Left renal cortex interstitium (tissue), 4 donors: ENCODE measurements at regions not wholly inside any gene's neighbourhood (a gene's known extent, or its start where the extent isn't known, plus 50 kb on each side); places are given as distances from the start of the nearest gene placed in this dataset.
"Not testable (repeated sequence)": the region's sequence is repeated elsewhere in the genome, so short reads cannot be mapped to it uniquely, and the experiment has no call there.

Experiments
- DNase-seq, 4 donors: peaks; one replicate each; pipeline ENCODE4 v3.0.0-alpha.2; 2013; ENCODE audit warnings: low read depth in 4 of 4, low spot score in 2 of 4, missing footprints in 1 of 4

- no peak for DNase-seq
These were observed 1556.8 kb upstream of the SLC39A10 start for GRCh38 chr2:194100201-194100600.

- no peak for DNase-seq
These were observed 1560.6 kb upstream of the SLC39A10 start for GRCh38 chr2:194096402-194096801.

- no peak for DNase-seq
These were observed 1561.7 kb upstream of the SLC39A10 start for GRCh38 chr2:194095359-194095758.

- DNase-seq: no peak
These were observed 1566.6 kb upstream of the SLC39A10 start for GRCh38 chr2:194090251-194090905.

GRCh38 chr2:194087089-194087958, 1569.7 kb upstream of the SLC39A10 start:
- DNase-seq: no peak

- DNase-seq: no peak
These were observed 1570.9 kb upstream of the SLC39A10 start for GRCh38 chr2:194086129-194086528.

GRCh38 chr2:194079989-194080388, 1577.0 kb upstream of the SLC39A10 start:
- DNase-seq: no peak

GRCh38 chr2:194077366-194077765, 1579.7 kb upstream of the SLC39A10 start:
- DNase-seq: no peak

- DNase-seq: no peak
These were observed 1594.6 kb upstream of the SLC39A10 start for GRCh38 chr2:194062401-194062800.

GRCh38 chr2:194060269-194060668, 1596.8 kb upstream of the SLC39A10 start:
- DNase-seq: no peak

GRCh38 chr2:194054313-194054712, 1602.7 kb upstream of the SLC39A10 start:
- no peak for DNase-seq

- DNase-seq: no peak
These were observed 1612.7 kb upstream of the SLC39A10 start for GRCh38 chr2:194044321-194044720.

- not testable (repeated sequence) for DNase-seq
These were observed 1635.9 kb upstream of the SLC39A10 start for GRCh38 chr2:194021130-194021529.

GRCh38 chr2:194020155-194020554, 1636.9 kb upstream of the SLC39A10 start:
- no peak for DNase-seq

- no peak for DNase-seq
These were observed 1641.3 kb upstream of the SLC39A10 start for GRCh38 chr2:194015751-194016150.

- no peak for DNase-seq
These were observed 1642.4 kb upstream of the SLC39A10 start for GRCh38 chr2:194014639-194015038.

- DNase-seq: no peak
These were observed 1652.3 kb upstream of the SLC39A10 start for GRCh38 chr2:194004590-194005206.

- DNase-seq: no peak
These were observed 1653.1 kb upstream of the SLC39A10 start for GRCh38 chr2:194003911-194004310.

GRCh38 chr2:194002699-194003368, 1654.2 kb upstream of the SLC39A10 start:
- DNase-seq: no peak

- DNase-seq: no peak
These were observed 1666.2 kb upstream of the SLC39A10 start for GRCh38 chr2:193990868-193991267.

- no peak for DNase-seq
These were observed 1667.4 kb upstream of the SLC39A10 start for GRCh38 chr2:193989645-193990044.
